NCI-H1092 (cell line): ENCODE measurements at regions not wholly inside any gene's neighbourhood (a gene's known extent, or its start where the extent isn't known, plus 50 kb on each side); places are given as distances from the start of the nearest gene placed in this dataset.
"Not testable (repeated sequence)": the region's sequence is repeated elsewhere in the genome, so short reads cannot be mapped to it uniquely, and the experiment has no call there.

Experiments
- DNase-seq: peaks from one replicate; lab custom pipeline; 2025; lab: John Stamatoyannopoulos, UW

- DNase-seq: not testable (repeated sequence)
Observed at GRCh38 chr17:64800987-64801386, 118.3 kb downstream of the LRRC37A3 start.

GRCh38 chr17:64800361-64800895 is 118.8 kb downstream of the LRRC37A3 start:
- DNase-seq: not testable (repeated sequence)

GRCh38 chr17:64799543-64800188 is 119.6 kb downstream of the LRRC37A3 start:
- not testable (repeated sequence) for DNase-seq

DNA sequence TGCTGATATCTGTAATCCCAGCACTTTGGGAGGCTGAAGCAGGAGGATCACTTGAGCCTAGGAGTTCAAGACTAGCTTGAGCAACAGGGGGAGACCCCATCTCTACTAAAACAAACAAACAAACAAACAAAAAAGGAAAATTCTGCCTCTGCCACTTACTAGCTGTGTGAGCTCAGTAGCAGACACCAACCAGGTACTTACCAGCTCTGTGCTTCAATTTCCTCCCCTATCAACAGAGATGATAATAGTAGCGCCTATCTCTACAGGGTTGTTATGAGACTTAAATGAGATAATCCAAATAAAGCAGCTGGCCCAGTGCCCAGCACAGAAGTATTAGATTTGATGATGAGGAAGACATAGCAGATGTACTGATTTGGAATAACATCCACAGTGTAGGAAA is 120.3 kb downstream of the LRRC37A3 start:
- not testable (repeated sequence) for DNase-seq

GRCh38 chr17:64798489-64798790 is 120.8 kb downstream of the LRRC37A3 start:
- DNase-seq: not testable (repeated sequence)

GRCh38 chr17:64797746-64798488 is 121.4 kb downstream of the LRRC37A3 start:
- DNase-seq: not testable (repeated sequence)

GRCh38 chr17:64795342-64795741 is 123.9 kb downstream of the LRRC37A3 start:
- DNase-seq: not testable (repeated sequence)

DNA sequence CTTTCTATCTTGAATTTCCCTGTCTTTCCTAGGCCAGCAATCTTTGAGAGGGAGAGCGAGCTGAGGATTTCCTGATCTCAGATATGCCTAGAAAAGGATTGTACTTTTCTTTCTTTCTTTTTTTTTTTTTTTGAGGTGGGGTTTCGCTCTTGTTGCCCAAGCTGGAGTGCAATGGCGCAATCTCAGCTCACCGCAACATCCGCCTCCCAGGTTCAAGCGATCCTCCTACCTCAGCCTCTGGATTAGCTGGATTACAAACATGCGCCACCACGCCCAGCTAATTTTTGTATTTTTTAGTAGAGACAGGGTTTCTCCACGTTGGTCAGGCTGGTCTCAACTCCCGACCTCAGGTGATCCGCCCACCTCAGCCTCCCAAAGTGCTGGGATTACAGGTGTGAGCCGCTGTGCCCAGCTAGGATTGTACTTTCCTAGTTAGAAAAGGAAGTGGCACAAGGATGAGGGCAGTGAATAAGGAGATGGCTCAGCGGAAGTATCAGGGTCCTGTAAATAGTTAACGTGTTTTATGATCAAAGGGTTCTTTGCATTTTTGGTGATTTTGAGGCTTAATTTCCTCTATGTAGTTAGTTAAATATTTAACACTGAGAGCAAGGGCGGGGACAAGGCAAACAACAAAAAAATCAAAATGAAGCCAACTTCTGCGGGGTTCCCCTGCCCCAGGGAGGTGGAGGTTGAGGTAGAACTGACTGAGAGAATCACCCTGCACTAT is 124.6 kb downstream of the LRRC37A3 start:
- DNase-seq: not testable (repeated sequence)

- DNase-seq: not testable (repeated sequence)
Observed at GRCh38 chr17:64794113-64794512, 125.2 kb downstream of the LRRC37A3 start.

- DNase-seq: not testable (repeated sequence)
Observed at GRCh38 chr17:64792793-64793575, 126.3 kb downstream of the LRRC37A3 start.

DNA sequence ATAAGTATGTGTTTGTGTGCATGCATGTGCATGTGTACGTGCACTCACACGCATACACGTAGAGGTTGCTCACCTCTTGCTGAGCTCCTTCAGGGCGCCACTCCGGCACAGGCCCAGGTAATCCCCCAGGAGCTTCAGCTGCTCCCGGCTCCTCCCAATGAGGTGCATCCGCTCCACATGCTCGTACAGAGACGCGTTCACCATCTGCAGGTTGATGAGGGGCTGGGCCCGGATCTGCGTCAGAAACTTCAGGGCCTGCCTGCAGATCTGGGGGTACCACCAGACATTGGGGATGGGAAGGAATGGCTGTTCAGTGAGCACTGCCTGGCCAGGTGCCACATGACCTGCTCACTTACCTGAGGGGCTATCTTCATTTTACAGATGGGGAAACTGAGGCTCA is 127.0 kb downstream of the LRRC37A3 start:
- not testable (repeated sequence) for DNase-seq

- not testable (repeated sequence) for DNase-seq
Observed at GRCh38 chr17:64791691-64792090, 127.6 kb downstream of the LRRC37A3 start.

DNA sequence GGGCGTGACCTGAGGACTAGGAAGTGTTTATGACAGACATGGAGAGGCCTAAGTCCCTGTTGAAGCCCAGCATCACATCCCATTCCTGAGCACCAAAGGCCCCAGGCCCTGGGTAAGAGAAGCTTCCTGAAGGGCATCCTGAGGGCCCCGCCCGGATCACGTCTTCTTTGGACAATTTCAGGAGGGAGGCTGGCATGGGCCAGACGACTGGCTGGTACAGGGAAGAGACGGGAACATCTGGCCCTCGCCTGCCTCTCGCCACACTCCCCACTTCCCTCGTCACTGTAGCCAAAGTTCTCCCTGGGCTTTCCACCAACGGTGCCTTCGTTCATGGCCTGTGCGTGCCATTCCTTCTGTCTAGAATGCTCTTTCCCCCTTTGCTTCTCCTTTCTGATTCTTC is 128.1 kb downstream of the LRRC37A3 start:
- DNase-seq: not testable (repeated sequence)

DNA sequence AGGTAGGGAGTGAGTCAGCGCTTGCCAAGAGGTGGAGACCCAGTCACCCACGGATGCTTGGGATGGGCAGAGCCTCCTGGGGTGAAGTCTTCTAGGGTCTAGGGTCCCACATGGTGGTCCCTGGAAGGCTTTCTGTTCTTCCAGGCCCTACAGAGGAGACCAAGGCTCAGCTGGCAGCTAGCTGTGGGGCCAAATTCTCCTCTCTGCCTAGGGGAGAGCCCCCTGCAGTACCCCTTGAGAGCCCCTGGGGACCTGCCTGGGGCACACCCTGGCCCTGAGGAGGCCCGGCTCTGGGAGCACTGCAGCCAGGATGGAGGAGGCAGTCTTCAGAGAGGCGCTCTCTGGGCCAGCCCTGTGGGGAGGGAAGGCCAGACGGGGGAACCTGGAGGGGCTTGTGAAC is 128.6 kb upstream of the SMURF2 start:
- DNase-seq: not testable (repeated sequence)

- DNase-seq: not testable (repeated sequence)
Observed at GRCh38 chr17:64790193-64790592, 128.1 kb upstream of the SMURF2 start.

DNA sequence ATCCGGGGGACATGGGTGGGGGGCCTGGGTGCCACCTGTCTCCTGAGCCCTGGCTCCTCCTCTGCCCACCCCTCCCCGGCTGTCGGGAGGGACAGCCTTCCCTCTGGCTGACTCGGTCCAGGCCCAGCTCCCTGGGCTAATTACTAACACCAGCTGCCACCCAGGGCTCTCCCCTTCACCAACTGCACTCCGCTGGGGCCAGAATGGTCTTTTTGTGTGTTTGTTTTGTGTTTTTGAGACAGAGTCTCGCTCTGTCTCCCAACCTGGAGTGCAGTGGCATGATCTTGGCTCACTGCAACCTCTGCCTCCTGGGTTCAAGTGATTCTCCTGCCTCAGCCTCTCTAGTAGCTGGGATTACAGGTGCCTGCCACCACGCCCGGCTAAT is 126.9 kb upstream of the SMURF2 start:
- DNase-seq: not testable (repeated sequence)

GRCh38 chr17:64788286-64789060 is 126.4 kb upstream of the SMURF2 start:
- no peak for DNase-seq

DNA sequence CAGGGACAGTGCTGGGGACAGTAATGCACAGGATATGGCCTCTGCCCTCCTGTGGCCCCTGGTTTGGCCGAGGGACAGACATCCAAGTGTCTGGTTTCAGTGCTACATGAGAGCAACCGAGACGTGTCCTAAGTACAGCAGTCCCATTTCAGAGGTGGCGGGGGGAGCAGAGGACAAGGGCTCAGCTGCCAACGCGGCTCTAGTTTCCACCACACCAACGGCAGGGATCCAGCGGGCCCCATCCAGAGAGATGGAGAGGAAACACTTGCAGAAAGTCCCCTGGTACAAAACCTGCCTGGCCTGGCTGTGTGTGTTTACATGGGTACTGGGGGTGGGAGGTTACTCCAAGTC is 125.8 kb upstream of the SMURF2 start:
- no peak for DNase-seq

GRCh38 chr17:64787255-64787920 is 125.3 kb upstream of the SMURF2 start:
- no peak for DNase-seq

DNA sequence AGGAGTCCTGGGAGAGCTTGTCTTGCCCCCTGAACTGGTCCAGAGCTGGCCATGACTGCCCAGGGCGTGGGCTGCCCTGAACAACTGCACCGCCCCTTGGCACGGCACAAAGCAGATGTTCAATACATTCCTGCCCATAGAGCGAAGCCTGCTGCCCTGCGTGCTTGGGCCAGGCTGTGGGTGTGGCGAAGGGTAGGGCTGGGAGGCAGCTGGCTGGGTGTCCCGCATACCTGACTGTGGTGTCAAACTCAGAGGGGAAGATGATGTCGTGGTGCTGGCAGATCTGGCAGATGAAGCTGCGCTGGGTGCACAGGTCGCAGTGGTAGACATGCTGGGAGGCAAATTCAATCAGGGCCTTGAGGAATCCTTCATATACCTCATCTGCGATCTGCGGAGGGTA is 124.2 kb upstream of the SMURF2 start:
- DNase-seq: no peak

- no peak for DNase-seq
Observed at GRCh38 chr17:64785011-64785421, 122.9 kb upstream of the SMURF2 start.
